NCI-H526 treated with DMSO at 0.1 percent for 48 hours (cell line): ENCODE measurements at regions not wholly inside any gene's neighbourhood (a gene's known extent, or its start where the extent isn't known, plus 50 kb on each side); places are given as distances from the start of the nearest gene placed in this dataset.

Source experiments
- DNase-seq: peaks from one replicate; lab custom pipeline; 2025; lab: John Stamatoyannopoulos, UW

DNA sequence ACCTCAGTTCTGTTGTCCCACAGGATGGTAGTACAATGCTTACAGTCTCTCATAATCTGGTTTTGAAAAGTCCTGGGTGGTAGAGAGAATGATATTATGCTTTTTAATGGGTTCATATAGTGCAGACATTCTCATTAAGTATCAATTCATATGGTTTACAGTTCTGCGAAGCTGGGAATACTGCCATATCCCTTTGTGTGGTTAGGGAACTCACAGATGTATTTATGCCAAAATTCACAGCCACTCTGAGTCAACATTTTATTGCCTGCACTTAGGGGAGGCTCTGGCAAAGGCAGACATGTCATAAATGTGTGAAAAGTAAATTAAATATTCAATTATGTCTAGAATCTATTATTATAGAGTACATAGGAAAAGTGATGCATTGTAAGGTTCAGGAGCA, 808.2 kb downstream of the SUCLG1 start:
- no peak for DNase-seq

DNA sequence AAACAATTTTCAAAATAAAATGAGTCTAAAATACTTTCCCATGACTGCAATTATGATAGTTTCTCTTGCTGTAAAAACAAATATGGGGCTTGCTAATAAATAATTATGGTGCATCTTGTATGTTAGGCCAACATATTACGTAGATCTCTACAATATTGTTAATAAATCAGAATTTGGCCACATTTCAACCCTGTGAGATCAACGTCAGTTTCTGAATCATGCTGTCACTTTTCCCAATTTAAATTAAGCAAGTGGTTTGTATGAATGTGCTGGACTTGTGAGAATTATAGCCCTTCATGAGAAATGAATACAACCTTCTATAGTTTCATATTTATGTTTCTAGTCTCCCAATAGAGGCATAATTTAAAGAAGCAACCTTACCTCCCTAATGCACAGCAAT, 808.9 kb downstream of the SUCLG1 start:
- no peak for DNase-seq

DNA sequence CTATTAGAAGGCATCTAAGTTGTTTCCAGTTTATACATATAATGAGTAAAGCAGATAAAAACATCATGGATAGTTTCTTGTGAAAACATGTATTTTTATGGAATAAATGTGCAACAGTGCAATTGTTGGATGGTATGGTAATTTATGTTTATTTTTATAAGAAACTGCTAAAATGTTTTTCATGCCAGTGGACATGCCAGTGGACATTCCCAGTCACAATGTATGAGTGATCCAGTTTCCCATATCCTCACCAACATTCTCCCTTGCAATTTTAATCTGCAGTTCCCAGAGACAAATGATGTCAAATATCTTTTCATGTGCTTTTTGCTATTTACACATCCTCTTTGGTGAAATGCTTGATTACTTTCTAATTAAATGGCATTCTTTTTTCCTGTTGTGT, 818.6 kb downstream of the SUCLG1 start:
- no peak for DNase-seq

DNA sequence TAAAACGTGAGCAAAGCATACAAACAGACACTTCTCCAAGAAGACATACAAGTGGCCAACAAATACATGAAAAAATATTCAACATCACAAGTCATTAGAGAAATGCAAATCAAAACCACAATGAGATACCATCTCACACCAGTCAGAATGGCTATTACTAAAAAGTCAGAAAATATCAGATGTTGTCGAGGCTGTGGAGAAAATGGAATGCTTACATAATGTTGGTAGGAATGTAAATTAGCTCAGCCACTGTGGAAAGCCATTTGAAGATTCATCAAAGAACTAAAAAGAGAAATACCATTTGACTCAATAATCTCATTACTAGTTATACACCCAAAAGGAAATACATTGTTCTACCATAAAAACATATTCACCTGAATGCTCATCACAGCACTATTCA, 825.7 kb downstream of the SUCLG1 start:
- DNase-seq = no peak

DNA sequence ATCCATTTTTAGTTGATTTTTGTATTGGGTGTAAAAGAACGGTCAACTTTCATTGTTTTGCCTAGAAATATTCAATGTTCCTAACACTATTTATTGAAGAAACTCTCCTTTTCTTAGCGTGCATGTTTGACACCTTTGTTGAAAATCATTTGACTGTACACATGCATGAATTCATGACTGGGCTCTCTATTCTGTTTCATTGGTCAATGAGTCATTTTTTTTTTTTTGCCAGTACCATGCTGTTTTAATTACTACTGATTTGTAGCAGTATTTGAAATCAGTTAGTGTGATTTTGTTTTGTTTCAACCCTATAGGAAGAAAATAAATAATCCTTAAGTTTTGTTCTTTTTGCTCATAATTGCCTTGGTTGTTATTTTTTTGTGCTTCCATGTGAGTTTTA, 828.7 kb downstream of the SUCLG1 start:
- DNase-seq = no peak

DNA sequence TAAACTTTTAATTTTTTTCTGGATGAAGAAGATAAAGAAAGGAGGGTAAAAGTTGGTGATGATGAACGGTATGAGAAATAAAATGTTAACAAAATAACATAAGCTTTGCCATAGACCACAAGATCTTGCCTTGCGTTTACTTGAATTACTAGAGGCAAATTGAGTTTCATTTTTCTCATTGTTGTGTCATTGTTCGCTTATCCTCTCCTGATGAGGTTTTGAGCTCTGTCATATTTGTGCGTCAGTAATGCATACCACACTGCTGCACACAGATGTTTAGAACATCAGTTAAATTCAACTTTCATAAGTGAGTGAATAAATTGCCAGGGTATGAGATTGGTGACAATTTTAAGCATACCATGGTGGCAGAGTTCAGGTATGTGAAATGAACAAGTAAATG, 843.6 kb downstream of the SUCLG1 start:
- DNase-seq = no peak

DNA sequence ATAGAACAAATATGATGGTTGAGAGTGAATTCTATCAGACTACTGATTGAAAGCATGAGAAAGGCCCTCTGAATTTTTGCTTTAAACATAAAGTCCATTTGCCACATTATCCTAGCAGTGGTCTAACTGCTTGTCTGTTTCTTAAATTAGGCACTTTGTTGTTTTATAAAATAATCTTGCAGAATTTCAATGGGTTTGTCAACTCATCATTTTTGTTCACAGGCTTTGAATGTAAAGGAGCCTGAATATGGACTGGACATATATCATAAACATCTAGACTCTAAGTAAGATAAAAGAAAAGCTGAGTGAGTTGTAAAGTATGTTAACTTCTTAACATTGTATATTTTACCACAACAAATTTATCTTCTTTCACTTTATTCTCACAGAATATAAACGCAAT, 845.9 kb downstream of the SUCLG1 start:
- DNase-seq = no peak

DNA sequence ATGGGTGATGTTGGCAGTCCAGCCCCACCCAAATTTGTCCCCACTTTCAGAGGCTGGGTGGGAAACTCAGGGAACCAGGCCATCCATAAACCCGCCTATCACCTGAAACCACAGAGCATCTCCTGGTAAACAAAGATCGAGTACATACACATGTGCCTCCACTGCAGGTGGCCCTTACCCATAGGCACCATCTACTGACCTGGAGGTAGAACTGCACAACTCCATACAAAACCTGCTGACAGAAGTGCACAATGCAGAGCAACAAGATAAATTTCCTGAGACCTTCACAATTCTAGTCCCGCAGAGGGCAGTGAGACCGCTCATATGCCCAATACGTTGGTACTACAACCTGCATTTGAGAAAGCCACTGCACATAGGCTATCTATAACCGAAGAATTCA, 856.3 kb downstream of the SUCLG1 start:
- no peak for DNase-seq

DNA sequence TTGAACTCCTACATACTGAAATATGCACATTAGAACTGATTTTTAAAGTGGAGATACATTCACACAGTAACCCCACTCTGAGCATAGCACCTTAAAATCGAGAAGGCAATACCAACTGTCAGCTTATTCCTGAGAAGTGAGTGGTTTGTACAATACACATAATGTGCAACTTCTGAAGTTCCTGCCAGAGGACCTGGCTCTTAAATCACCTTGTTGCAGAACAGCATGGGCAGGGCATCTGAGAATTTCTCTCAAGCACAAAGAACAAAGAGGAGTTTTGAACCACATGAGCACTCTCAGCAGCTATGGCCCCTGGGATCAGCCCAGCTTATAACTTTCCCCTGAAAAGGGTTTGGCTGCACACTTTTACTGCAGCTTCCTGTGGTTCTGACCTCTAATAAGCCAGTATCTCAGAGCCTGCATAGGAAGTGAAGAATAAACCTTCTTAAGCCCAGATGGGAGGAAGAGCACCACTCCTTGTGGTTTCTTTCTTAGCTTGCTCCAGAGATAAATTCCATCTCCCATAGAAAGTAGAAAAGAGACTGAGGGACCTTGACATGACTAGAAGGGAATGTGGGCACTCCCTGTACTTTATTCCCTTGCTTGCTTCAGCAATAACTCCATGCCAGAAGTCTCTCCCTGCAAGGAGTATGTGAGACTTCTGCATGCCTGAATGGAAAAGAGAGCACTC, 862.3 kb downstream of the SUCLG1 start:
- DNase-seq = no peak

DNA sequence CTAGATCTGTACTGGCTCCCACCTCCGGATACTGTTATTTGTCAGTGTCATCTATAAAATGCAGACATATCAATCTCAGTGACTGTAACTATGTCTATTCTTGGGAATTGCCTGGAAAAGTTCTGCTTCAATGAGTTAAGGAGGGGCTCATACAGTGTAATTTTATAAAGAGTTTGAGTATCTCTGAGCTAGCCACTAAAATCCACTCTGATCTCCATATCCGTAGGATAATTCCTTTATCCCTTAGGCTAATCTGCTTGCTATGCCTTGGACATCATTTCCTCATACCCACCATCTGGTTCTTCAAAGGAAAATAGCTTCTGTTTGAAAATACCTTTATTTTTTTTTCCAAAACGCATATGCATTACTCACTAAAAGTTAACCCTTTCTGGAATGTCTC, 863.2 kb downstream of the SUCLG1 start:
- no peak for DNase-seq

DNA sequence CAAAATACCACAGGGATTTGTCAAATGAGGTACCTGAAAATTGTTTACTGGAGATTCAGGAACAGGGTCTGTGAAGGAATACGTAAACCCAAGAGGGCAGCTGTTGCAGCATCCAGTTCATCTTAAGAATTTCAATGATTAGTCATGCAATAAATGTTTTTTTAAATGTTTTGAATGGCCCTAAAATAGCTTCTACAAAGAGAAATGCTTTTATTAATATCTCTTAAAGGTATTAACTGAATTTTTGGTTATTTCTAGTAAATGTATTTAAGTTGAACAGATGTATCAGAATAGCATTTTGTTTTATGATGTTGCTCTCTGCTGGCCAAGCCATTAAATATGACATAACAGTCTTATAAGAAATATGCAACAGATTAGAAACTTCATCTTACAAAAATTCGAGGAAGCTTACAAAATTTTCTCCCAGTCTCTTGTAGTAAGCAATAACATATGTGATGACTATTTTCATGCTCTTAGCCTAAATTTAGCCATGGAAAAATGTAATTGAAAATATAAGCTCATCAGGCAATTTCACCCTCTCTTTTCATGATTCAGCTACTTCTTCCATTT, 863.9 kb downstream of the SUCLG1 start:
- no peak for DNase-seq

DNA sequence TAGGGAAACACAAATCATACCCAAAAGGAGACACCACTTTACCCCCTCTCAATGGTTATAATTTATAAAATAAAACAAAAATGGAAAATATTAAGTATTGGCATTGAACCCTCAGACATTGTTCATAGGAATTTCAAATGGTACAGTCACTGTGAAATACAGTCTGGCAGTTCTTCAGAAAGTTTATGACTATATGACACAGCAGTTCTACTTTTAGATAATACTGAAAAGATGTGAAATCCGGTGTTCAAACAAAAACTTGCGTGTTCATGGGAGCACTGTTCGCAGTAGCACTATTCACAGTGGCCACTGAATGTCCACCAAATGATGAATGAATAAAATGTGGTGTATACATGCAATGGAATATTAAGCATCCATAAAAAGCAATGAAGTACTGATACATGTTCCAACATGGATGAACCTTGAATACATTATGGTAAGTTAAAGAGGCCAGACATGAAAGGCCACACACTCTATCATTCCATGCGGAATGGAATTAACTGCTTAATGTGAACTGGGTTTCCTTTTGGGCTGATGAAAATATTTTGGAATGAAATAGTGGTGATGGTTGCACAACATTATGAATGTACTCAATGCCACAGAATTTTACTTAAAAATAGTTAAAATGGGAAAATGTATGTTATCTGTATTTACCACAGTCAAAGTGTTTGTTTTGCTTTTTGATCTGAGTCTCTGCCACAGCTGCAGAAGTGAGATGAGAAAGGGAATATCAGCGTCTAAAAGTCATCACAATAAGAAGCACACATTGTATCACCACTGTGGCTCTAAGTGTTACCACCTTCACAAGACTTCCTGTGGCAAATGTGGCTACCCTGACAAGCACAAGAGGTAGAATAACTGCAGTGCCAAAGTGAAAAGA, 864.6 kb downstream of the SUCLG1 start:
- DNase-seq = no peak

DNA sequence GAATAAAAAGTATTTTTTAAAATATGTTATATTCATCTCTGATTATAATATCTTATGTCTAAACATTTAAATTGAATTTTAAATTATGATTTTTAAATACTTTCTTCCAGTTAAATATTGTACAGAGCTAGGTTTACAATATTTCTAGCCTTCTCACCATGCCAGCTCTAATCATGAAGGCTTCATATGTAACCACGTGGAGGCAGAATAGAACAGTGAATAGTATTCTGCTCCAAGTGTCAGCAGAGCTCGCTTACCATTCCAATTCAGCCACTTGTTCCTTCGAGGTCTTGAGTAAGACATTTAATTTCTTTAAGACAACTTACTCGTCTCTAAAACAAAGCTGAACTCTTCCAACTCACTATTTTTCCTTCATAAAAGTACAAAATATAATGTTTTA, 871.8 kb downstream of the SUCLG1 start:
- no peak for DNase-seq

DNA sequence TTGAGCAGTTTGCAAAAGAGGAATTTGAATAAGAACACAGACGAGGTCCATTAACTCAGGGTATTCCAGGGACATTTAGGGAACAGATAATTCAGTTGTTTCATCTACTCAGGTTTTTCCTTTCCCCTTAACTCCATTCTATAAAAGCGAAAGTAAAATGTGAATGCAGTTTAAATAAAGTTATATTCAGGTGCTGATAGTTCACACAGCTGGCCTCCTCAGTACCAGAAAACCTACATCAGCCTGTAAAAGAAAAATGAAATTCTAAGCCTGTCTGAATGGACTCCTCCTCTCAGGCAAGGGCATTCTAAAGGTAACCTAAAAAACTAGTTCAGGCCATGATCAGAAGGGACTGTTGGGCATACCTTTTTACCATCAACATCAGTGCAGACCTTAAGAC, 873.8 kb downstream of the SUCLG1 start:
- no peak for DNase-seq

DNA sequence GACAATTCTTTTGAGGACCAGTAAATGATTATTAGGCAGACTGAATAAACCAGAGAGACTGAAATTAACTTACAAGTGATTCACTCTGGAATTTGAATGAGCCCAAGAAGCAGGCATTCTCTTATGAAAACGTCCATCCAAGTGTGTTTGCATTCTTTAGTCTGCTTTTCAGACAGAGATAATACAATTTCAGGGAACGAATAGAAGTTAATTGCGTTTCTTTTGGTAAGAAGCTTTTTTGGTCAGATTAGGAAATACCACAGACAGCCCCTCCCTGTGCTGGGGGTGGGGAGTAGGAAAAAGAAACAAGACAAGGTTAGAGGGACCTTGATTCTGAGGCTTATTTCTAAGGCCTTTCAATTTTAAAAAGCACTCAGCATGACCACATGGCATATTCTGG, 874.4 kb downstream of the SUCLG1 start:
- no peak for DNase-seq

DNA sequence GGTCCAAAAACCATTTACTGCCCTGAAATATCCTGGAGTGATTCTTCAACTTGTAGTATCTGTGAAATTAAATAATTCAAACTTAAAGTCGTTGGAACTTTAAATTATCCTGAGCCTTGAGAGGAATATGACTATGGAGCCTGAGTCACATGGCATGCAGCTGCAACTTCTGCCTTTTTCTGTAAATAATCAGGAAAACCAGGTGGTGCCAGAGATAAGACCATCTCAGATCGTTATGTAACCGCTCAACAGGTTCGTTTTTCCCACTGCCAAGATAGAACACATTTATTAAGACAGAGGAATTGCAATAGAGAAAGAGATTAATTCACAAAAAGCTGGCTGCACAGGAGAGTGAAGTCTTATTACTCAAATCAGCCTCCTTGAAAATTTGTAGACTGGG, 876.5 kb downstream of the SUCLG1 start:
- DNase-seq = no peak

DNA sequence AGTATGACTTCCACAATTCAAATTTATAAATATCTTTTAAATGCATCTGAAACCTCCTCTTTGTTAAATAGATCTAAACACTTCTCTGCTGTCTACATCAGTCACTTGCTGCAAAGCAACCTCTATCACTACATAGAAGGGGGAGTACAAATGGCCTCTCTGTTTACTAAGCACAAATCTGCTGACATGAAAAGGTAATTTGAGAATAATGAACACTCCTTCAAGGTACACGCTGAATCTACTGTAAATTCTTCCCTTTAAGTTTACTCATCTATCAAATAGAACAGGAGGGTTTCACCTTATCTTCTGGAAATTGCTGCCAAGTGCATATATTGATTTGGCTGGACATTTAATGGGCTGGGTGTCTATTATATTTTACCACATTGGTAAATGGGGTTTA, 879.6 kb downstream of the SUCLG1 start:
- DNase-seq = no peak

DNA sequence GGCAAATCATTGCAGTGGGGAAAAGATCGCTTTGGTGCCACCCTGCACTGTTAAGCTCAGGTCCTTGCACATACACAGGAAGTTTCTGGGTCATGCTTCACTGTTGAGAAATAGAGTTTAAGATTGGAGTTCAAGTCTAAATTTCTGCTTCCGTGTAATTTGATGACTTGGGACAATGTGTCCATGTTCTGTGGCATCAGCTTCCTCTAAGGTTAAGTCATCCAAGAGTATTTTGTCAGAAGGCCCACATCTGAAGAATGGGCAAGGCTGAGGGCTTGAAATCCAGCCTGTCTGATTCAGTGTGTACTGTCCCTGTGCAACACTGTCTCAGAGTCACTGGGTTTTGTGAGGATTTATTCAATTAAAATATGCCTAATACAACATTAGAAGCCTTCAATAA, 880.7 kb downstream of the SUCLG1 start:
- DNase-seq = no peak

DNA sequence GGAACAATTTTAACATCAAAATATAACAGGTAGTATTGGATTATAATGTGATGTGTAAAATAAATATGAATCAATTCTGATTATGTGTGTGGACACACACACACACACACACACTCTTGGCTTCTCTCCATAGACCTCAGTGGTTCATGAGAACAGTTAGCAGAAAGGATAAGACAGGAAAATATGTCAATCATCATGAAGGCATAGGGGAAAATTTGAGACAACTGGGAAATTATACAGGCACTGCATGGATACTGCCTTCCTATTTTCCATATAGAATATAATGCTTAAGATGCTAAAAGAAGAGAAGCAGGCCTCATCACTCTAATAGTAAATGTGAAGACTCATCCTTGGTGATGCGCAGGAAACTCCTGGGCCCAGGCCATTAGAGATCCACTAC, 884.5 kb downstream of the SUCLG1 start:
- DNase-seq = no peak

DNA sequence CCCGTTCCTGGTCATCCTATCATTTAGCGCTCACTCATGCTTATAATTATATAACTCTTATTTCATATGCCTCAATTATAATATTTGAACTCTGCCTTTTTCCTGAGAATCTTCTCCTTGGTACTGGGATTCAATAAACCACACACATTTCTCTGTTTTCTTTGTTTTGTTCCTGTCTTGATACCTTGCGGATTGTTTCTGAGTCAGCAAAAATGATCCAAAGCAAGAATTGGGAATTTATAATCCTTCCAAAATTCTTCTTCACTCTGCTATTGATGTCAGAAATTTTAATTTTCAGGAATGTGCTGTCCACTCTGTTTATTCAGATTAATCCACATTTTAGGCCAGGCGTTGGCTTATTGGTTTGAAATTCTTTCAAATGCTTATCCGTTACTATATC, 886.0 kb downstream of the SUCLG1 start:
- no peak for DNase-seq

DNA sequence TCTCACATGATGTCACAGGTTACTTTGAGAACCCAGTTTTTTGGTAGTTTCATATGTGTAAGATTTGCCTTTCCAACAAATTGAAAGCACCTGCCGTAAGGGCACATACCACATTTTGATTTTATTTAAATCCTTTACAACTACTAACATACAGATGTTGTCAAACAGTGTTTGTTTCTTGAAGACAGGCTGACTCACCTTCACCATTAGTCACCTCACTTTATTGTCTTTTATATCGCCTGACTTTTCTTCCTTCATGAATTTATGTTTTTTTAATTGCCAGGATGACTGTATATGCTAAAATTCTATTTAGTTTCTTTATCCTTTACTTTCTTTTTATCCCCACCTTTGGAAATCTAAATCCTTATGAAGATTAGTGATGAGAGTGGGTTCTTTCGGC, 886.7 kb downstream of the SUCLG1 start:
- DNase-seq = no peak

DNA sequence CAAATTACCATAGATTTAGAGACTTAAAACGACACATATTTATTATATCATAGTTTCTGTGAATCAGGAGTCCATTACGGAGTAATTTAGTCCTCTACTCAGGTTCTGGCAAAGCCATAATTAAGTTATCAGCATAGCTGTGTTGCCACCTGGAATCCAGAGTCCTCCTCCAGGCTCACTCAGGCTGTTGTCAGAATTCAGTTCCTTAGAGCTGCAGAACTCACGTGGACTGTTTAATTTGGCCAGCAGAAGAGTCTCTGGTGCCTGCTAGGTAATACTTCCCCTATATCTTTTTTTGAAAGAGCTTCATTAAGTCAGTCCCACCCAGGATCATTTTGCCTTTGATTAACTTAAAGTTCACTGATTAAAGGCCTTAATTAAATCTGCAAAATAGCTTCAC, 891.5 kb downstream of the SUCLG1 start:
- DNase-seq = no peak

DNA sequence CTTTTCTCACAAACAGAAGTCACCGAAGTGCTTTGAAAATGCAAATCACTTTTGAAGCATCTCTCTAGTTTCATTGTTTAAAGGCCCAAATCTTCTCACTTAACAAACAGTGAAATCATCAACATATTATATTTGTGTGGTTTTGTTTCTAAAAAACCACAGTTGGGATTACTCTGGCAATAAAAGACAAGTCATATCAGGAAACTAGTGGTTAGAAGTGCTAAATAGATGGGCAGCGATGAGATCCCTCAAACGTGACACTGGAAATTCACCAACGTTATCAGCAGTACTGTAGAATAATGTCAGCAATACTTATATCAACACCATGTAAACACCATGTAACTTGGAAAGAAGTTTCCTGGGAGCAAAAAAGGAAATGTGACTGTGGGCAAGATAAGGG, 893.5 kb downstream of the SUCLG1 start:
- DNase-seq = no peak
